Spinal cord (tissue), 9 donors: ENCODE measurements at regions not wholly inside any gene's neighbourhood (a gene's known extent, or its start where the extent isn't known, plus 50 kb on each side); places are given as distances from the start of the nearest gene placed in this dataset.

ENCODE experiments used
- DNase-seq, 6 donors: peaks; one replicate each; pipeline versions ENCODE4 v3.0.0 to v3.0.0-alpha.2; 2013 to 2015; ENCODE audit warnings: low spot score in 6 of 6, low read depth in 4 of 6
- H3K27ac ChIP-seq: one replicate; pipeline ENCODE4 v1.5.1; 2013; ENCODE audit warnings: low read depth, low read length, control low read depth
- H3K27me3 ChIP-seq: one replicate; pipeline ENCODE4 v1.6.1; 2013; ENCODE audit warnings: low read length; ENCODE audit not compliant: control insufficient read depth, insufficient read depth
- H3K36me3 ChIP-seq: one replicate; pipeline ENCODE4 v1.6.1; 2013; ENCODE audit warnings: low read length; ENCODE audit not compliant: control insufficient read depth, insufficient read depth
- H3K4me1 ChIP-seq: one replicate; pipeline ENCODE4 v1.6.1; 2013; ENCODE audit warnings: low read length; ENCODE audit not compliant: control insufficient read depth, insufficient read depth
- H3K4me3 ChIP-seq: one replicate; pipeline ENCODE4 v1.5.1; 2013; ENCODE audit warnings: low read depth, low read length, control low read depth
- H3K9me3 ChIP-seq: one replicate; pipeline ENCODE4 v1.6.1; 2013; ENCODE audit warnings: low read length; ENCODE audit not compliant: control insufficient read depth, insufficient read depth
- WGBS: methylation state at CpG from one replicate; pipeline ENCODE4 v1.1.5; 2013; ENCODE audit warnings: missing lambda C conversion rate; ENCODE audit not compliant: insufficient coverage; 5-methylcytosine and 5-hydroxymethylcytosine counted together
- donor health status: healthy.

- WGBS = 91% methylated on average over 14 of the region's 14 CpGs
- no peaks in the 10 kb centered on the region for H3K36me3 ChIP-seq
- H3K27me3 ChIP-seq = no peaks in the 10 kb centered on the region
- no peak overlapping the region for H3K27ac ChIP-seq
- no peak for DNase-seq
- no peaks in the 10 kb centered on the region for H3K4me1 ChIP-seq
- H3K4me3 ChIP-seq = no peak overlapping the region
- H3K9me3 ChIP-seq = no peaks in the 10 kb centered on the region
These were observed 174.0 kb upstream of the DAB2 start for GRCh38 chr5:39598661-39599248.

- Histone ChIP-seq H3K27ac (no peak overlapping the region), H3K27me3 (no peaks in the 10 kb centered on the region), H3K36me3 (no peaks in the 10 kb centered on the region), H3K9me3 (no peaks in the 10 kb centered on the region), H3K4me1 (no peaks in the 10 kb centered on the region), H3K4me3 (no peak overlapping the region)
- WGBS = no CpG with 5 or more reads among the region's 2 CpGs
- DNase-seq = no peak
These were observed 163.4 kb upstream of the DAB2 start for GRCh38 chr5:39588179-39588578.

- no CpG with 5 or more reads among the region's 2 CpGs for WGBS
- no peak for DNase-seq
These were observed 162.9 kb upstream of the DAB2 start for GRCh38 chr5:39587675-39588074.

GRCh38 chr5:39586185-39586584 is 161.4 kb upstream of the DAB2 start:
- H3K9me3 ChIP-seq = no peaks in the 10 kb centered on the region
- H3K4me3 ChIP-seq = no peak overlapping the region
- no peaks in the 10 kb centered on the region for H3K27me3 ChIP-seq
- no peak overlapping the region for H3K27ac ChIP-seq
- WGBS = 93% methylated on average over 8 of the region's 9 CpGs
- DNase-seq = no peak
- H3K36me3 ChIP-seq = no peaks in the 10 kb centered on the region
- no peaks in the 10 kb centered on the region for H3K4me1 ChIP-seq

More at GRCh38 chr5:39587675-39588074, 162.9 kb upstream of the DAB2 start:
- H3K9me3 ChIP-seq = no peaks in the 10 kb centered on the region
- no peaks in the 10 kb centered on the region for H3K4me1 ChIP-seq
- H3K4me3 ChIP-seq = no peak overlapping the region
- no peaks in the 10 kb centered on the region for H3K27me3 ChIP-seq
- H3K27ac ChIP-seq = no peak overlapping the region
- H3K36me3 ChIP-seq = no peaks in the 10 kb centered on the region

GRCh38 chr5:39584927-39585326 is 160.1 kb upstream of the DAB2 start:
- Histone ChIP-seq H3K27me3 (no peaks in the 10 kb centered on the region), H3K4me3 (no peak overlapping the region), H3K27ac (no peak overlapping the region), H3K36me3 (no peaks in the 10 kb centered on the region), H3K4me1 (no peaks in the 10 kb centered on the region), H3K9me3 (no peaks in the 10 kb centered on the region)
- no peak for DNase-seq
- no CpG with 5 or more reads among the region's 2 CpGs for WGBS

- peak in 2 of 6 donors; percentile 30 to 55 for DNase-seq
- H3K27ac ChIP-seq = no peak overlapping the region
- WGBS = 25% methylated on average over 1 of the region's 1 CpG
These were observed 156.1 kb upstream of the DAB2 start for GRCh38 chr5:39580702-39581453.

GRCh38 chr5:39579750-39580149 is 155.0 kb upstream of the DAB2 start:
- Histone ChIP-seq H3K36me3 (no peaks in the 10 kb centered on the region), H3K9me3 (no peaks in the 10 kb centered on the region), H3K27ac (no peak overlapping the region), H3K27me3 (no peaks in the 10 kb centered on the region), H3K4me3 (no peak overlapping the region), H3K4me1 (no peaks in the 10 kb centered on the region)
- no peak for DNase-seq
- 85% methylated on average over 3 of the region's 3 CpGs for WGBS

More at GRCh38 chr5:39580702-39581453, 156.1 kb upstream of the DAB2 start:
- Histone ChIP-seq H3K4me3 (no peak overlapping the region), H3K27me3 (no peaks in the 10 kb centered on the region), H3K36me3 (no peaks in the 10 kb centered on the region), H3K4me1 (no peaks in the 10 kb centered on the region), H3K9me3 (no peaks in the 10 kb centered on the region)

- DNase-seq = peak in 4 of 6 donors; percentile 7 to 80 (median 34)
- no peaks in the 10 kb centered on the region for H3K27me3 ChIP-seq
- WGBS = 83% methylated on average over 1 of the region's 2 CpGs
These were observed 154.2 kb upstream of the DAB2 start for GRCh38 chr5:39578887-39579497.

GRCh38 chr5:39577529-39577928 is 152.7 kb upstream of the DAB2 start:
- no peaks in the 10 kb centered on the region for H3K4me1 ChIP-seq
- no peak overlapping the region for H3K27ac ChIP-seq
- H3K36me3 ChIP-seq = no peaks in the 10 kb centered on the region
- no peaks in the 10 kb centered on the region for H3K27me3 ChIP-seq
- no CpG with 5 or more reads among the region's 2 CpGs for WGBS
- H3K4me3 ChIP-seq = no peak overlapping the region
- no peaks in the 10 kb centered on the region for H3K9me3 ChIP-seq
- no peak for DNase-seq

More at GRCh38 chr5:39578887-39579497, 154.2 kb upstream of the DAB2 start:
- H3K36me3 ChIP-seq = no peaks in the 10 kb centered on the region
- H3K9me3 ChIP-seq = no peaks in the 10 kb centered on the region
- no peak overlapping the region for H3K4me3 ChIP-seq
- no peak overlapping the region for H3K27ac ChIP-seq
- no peaks in the 10 kb centered on the region for H3K4me1 ChIP-seq
